ENCODE measurements at regions not wholly inside any gene's neighbourhood (a gene's known extent, or its start where the extent isn't known, plus 50 kb on each side); places are given as distances from the start of the nearest gene placed in this dataset.

- TF ChIP-seq CTCF (IDR thresholded peaks at IDR 0.05; ENCODE audit: unreplicated experiment) = no peak
- intact Hi-C loops (cut with micrococcal nuclease; ENCODE audit: unreplicated experiment) = no loop called here
- Mint-ChIP-seq H3K36me3 (ENCODE audit: insufficient read depth, unreplicated experiment) (no peaks in the 10 kb centered on the region), H3K27me3 (ENCODE audit: unreplicated experiment) (no peaks in the 10 kb centered on the region), H3K4me3 (ENCODE audit: low read depth, unreplicated experiment) (no peak overlapping the region), H3K9me3 (ENCODE audit: low read depth, unreplicated experiment) (peaks cover 14% of the 10 kb centered on the region), H3K4me1 (ENCODE audit: low read depth, unreplicated experiment) (no peaks in the 10 kb centered on the region), H3K27ac (ENCODE audit: unreplicated experiment) (no peak overlapping the region)
- CTCF ChIA-PET = no interaction called here
- BruUV-seq (replicated peaks) = no TSS peak
- no peak for DNase-seq
Measured at GRCh38 chr7:54332301-54332700, 209.9 kb upstream of the VSTM2A start.

- no TSS peak for BruUV-seq (replicated peaks)
Measured at GRCh38 chr7:54333952-54334351, 208.2 kb upstream of the VSTM2A start.

GRCh38 chr7:54336800-54337199, 205.4 kb upstream of the VSTM2A start:
- no peaks in the 10 kb centered on the region for H3K36me3 Mint-ChIP-seq (ENCODE audit: insufficient read depth, unreplicated experiment)
- CTCF ChIA-PET = interaction anchor here (0.6 kb wide), 1 partner anchor 769 kb away, joined by 3 read pairs; no protein-coding TSS in a partner anchor
- no peak overlapping the region for H3K4me3 Mint-ChIP-seq (ENCODE audit: low read depth, unreplicated experiment)
- H3K27me3 Mint-ChIP-seq (ENCODE audit: unreplicated experiment) = no peaks in the 10 kb centered on the region
- no peak overlapping the region for H3K27ac Mint-ChIP-seq (ENCODE audit: unreplicated experiment)
- DNase-seq = no peak
- intact Hi-C loops (cut with micrococcal nuclease; ENCODE audit: unreplicated experiment) = no loop called here
- no peak for TF ChIP-seq CTCF (IDR thresholded peaks at IDR 0.05; ENCODE audit: unreplicated experiment)
- no TSS peak for BruUV-seq (replicated peaks)
- no peaks in the 10 kb centered on the region for H3K4me1 Mint-ChIP-seq (ENCODE audit: low read depth, unreplicated experiment)
- peaks cover 14% of the 10 kb centered on the region for H3K9me3 Mint-ChIP-seq (ENCODE audit: low read depth, unreplicated experiment)

More at GRCh38 chr7:54333952-54334351, 208.2 kb upstream of the VSTM2A start:
- TF ChIP-seq CTCF (IDR thresholded peaks at IDR 0.05; ENCODE audit: unreplicated experiment) = no peak
- intact Hi-C loops (cut with micrococcal nuclease; ENCODE audit: unreplicated experiment) = no loop called here
- no peak for DNase-seq
- Mint-ChIP-seq H3K27ac (ENCODE audit: unreplicated experiment) (no peak overlapping the region), H3K9me3 (ENCODE audit: low read depth, unreplicated experiment) (peaks cover 14% of the 10 kb centered on the region), H3K36me3 (ENCODE audit: insufficient read depth, unreplicated experiment) (no peaks in the 10 kb centered on the region), H3K4me1 (ENCODE audit: low read depth, unreplicated experiment) (no peaks in the 10 kb centered on the region), H3K27me3 (ENCODE audit: unreplicated experiment) (no peaks in the 10 kb centered on the region), H3K4me3 (ENCODE audit: low read depth, unreplicated experiment) (no peak overlapping the region)
- CTCF ChIA-PET = no interaction called here

GRCh38 chr7:54337466-54337865, 204.7 kb upstream of the VSTM2A start:
- BruUV-seq (replicated peaks) = no TSS peak
- TF ChIP-seq CTCF (IDR thresholded peaks at IDR 0.05; ENCODE audit: unreplicated experiment) = no peak
- H3K36me3 Mint-ChIP-seq (ENCODE audit: insufficient read depth, unreplicated experiment) = no peaks in the 10 kb centered on the region
- intact Hi-C loops (cut with micrococcal nuclease; ENCODE audit: unreplicated experiment) = no loop called here
- no peak overlapping the region for H3K4me3 Mint-ChIP-seq (ENCODE audit: low read depth, unreplicated experiment)
- H3K9me3 Mint-ChIP-seq (ENCODE audit: low read depth, unreplicated experiment) = peaks cover 15% of the 10 kb centered on the region
- no peaks in the 10 kb centered on the region for H3K27me3 Mint-ChIP-seq (ENCODE audit: unreplicated experiment)
- no peak for DNase-seq
- H3K4me1 Mint-ChIP-seq (ENCODE audit: low read depth, unreplicated experiment) = no peaks in the 10 kb centered on the region
- CTCF ChIA-PET = no interaction called here
- no peak overlapping the region for H3K27ac Mint-ChIP-seq (ENCODE audit: unreplicated experiment)
